ENCODE measurements at regions not wholly inside any gene's neighbourhood (a gene's known extent, or its start where the extent isn't known, plus 50 kb on each side); places are given as distances from the start of the nearest gene placed in this dataset.

DNA sequence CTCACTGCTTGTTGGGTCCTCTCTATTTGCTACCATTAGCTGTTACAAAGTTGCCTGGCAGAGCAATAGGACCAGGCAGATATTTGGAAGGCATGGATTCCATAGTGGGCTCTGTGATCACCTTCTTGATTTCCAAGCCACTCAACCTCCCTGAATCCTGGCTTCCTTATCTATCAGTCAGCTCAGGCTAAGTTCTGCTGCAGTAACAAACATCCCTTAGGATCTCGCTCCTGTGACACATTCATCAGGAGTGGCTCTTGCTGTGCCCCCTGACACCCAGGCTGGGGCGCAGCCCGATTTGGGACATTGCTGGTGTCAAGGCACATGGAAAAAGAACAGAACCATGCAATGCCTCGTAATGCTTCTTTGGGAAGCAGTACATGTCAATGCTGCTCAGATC, 503.9 kb downstream of the TBC1D22A start:
- H3K4me1 Mint-ChIP-seq (ENCODE audit: low read depth), result no peaks in the 10 kb centered on the region

DNA sequence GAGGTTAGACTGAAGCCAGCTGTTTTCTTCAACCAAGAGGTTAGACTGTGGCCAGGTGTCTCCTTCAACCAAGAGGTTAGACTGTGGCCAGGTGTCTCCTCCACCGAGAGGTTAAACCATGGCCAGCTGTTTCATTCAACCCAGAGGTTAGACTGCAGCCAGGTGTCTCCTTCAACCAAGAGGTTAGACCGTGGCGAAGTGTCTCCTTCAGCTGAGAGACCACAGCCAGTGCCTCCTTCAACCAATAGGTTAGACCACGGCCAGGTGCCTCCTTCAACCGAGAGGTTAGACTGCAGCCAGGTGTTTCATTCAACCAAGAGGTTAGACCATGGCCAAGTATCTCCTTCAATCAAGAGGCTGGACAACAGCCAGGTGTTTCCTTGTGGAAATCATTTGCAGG, 498.1 kb downstream of the TBC1D22A start:
- no peaks in the 10 kb centered on the region for H3K36me3 Mint-ChIP-seq (ENCODE audit: low read depth)
- H3K4me1 Mint-ChIP-seq (ENCODE audit: low read depth), result no peaks in the 10 kb centered on the region
- no peak overlapping the region for H3K27ac Mint-ChIP-seq
- no peak overlapping the region for H3K4me3 Mint-ChIP-seq
- DNase-seq, result no peak
- peaks cover 14% of the 10 kb centered on the region for H3K27me3 Mint-ChIP-seq
- H3K9me3 Mint-ChIP-seq, result no peaks in the 10 kb centered on the region

More for the DNA sequence above, 503.9 kb downstream of the TBC1D22A start:
- H3K27me3 Mint-ChIP-seq, result peaks cover 2% of the 10 kb centered on the region
- no peak overlapping the region for H3K27ac Mint-ChIP-seq
- no peaks in the 10 kb centered on the region for H3K9me3 Mint-ChIP-seq
- no peaks in the 10 kb centered on the region for H3K36me3 Mint-ChIP-seq (ENCODE audit: low read depth)
- no peak for DNase-seq
- H3K4me3 Mint-ChIP-seq, result no peak overlapping the region

DNA sequence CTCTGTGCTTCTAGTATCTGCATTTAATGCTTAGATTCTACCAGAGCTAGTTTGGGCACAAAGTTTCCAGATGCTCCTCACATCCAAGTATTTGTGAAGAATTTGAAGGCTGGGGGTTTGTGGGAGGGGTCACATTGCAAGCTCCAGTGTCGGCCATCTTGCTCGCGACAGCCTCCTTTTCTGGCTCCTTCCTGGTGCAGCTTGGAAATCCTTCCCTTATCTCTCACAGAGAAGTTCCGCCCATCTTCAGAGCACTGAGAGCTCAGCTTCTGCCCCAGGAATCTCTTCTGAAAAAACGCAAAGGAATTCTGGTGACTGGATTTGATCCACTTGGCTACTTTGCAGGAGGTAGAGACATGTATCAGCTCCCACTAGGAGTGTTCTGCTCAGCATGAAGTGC, 497.5 kb downstream of the TBC1D22A start:
- no peak overlapping the region for H3K4me3 Mint-ChIP-seq
- no peaks in the 10 kb centered on the region for H3K9me3 Mint-ChIP-seq
- DNase-seq, result no peak
- H3K27me3 Mint-ChIP-seq, result peaks cover 14% of the 10 kb centered on the region
- no peak overlapping the region for H3K27ac Mint-ChIP-seq
- H3K36me3 Mint-ChIP-seq (ENCODE audit: low read depth), result no peaks in the 10 kb centered on the region
- H3K4me1 Mint-ChIP-seq (ENCODE audit: low read depth), result no peaks in the 10 kb centered on the region

DNA sequence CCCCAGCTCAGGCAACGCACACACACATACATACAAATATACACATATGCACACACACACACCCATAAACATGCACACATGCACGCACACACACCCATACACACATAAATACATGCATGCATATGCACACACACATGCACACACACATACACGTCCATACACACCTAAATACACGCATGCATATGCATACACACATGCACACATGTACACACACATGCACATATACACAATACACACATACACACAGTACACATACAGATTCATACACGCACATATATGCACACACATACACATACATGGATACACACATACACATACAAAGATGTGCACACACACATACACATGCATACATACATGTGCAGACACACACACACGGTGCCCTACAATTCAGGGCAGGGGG, 496.6 kb downstream of the TBC1D22A start:
- DNase-seq, result no peak
- no peaks in the 10 kb centered on the region for H3K9me3 Mint-ChIP-seq

DNA sequence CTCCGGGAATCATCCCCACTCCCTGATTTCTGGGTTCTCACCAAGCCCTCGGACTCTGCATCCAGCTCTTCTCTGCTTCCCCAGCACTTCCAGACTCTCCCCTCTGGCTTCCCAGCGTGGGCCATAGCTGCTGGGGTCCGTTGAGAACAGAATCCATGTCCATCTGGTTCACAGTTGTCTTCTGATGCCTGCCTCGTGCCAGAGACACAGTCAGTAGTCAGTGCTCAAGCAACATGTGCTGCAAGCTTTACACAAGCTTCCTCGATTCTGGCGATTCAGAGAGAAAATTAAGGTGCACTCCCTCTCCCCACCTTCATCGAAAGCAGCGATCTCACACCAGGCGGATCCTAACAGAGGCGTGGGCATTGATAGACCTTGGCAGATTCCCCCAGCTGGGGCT, 495.5 kb downstream of the TBC1D22A start:
- Mint-ChIP-seq H3K36me3 (ENCODE audit: low read depth) (no peaks in the 10 kb centered on the region), H3K4me3 (no peak overlapping the region), H3K27me3 (peaks cover 14% of the 10 kb centered on the region), H3K9me3 (no peaks in the 10 kb centered on the region), H3K4me1 (ENCODE audit: low read depth) (no peaks in the 10 kb centered on the region), H3K27ac (no peak overlapping the region)
- no peak for DNase-seq

More for the DNA sequence above, 496.6 kb downstream of the TBC1D22A start:
- no peaks in the 10 kb centered on the region for H3K4me1 Mint-ChIP-seq (ENCODE audit: low read depth)
- H3K36me3 Mint-ChIP-seq (ENCODE audit: low read depth), result no peaks in the 10 kb centered on the region
- H3K4me3 Mint-ChIP-seq, result no peak overlapping the region
- peaks cover 14% of the 10 kb centered on the region for H3K27me3 Mint-ChIP-seq
- H3K27ac Mint-ChIP-seq, result no peak overlapping the region

DNA sequence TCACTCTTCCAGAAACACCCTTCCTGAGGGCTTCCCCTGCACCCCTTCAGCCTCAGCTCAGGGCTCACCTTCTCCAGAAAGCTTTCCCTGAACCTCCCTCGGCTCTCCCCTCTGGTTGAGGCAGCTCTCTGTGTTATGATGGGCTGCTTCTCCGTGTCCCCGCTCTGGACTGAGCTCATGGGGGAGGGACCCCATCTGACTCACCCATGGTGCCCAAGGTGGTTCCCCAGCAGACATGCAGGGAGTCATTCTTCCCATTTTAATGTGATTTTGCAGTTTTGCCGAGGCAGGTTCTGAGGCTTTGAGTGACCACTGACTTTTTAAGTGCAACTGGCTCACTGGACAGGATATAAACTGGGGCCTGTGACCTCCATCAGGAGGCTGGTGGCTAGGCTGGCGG, 495.1 kb downstream of the TBC1D22A start:
- DNase-seq, result no peak
- Mint-ChIP-seq H3K27ac (no peak overlapping the region), H3K27me3 (peaks cover 14% of the 10 kb centered on the region), H3K4me3 (no peak overlapping the region), H3K4me1 (ENCODE audit: low read depth) (no peaks in the 10 kb centered on the region), H3K36me3 (ENCODE audit: low read depth) (no peaks in the 10 kb centered on the region), H3K9me3 (no peaks in the 10 kb centered on the region)

DNA sequence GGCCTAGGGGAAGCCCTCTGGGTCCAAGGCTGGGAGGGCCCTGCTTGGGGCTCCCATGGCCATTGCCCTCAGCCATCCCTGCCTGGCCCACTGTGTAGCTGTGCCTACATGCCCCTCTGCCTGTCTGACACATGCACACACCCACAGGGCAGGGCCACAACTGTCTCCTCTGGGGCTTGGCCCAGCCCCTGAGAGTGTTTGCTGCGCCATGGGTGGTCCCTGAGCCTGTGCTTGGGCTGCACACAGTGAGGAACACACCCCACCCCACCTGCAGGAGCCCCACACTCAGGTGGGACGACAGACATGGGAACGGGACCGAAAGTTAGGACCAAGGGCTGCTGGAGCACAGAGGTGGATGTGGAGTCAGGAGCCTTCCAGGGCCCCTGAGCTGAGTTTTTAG, 489.5 kb downstream of the TBC1D22A start:
- DNase-seq, result no peak
- H3K36me3 Mint-ChIP-seq (ENCODE audit: low read depth), result no peaks in the 10 kb centered on the region
- H3K4me3 Mint-ChIP-seq, result no peak overlapping the region
- peaks cover 39% of the 10 kb centered on the region for H3K27me3 Mint-ChIP-seq
- H3K4me1 Mint-ChIP-seq (ENCODE audit: low read depth), result no peaks in the 10 kb centered on the region
- no peak overlapping the region for H3K27ac Mint-ChIP-seq
- H3K9me3 Mint-ChIP-seq, result no peaks in the 10 kb centered on the region

DNA sequence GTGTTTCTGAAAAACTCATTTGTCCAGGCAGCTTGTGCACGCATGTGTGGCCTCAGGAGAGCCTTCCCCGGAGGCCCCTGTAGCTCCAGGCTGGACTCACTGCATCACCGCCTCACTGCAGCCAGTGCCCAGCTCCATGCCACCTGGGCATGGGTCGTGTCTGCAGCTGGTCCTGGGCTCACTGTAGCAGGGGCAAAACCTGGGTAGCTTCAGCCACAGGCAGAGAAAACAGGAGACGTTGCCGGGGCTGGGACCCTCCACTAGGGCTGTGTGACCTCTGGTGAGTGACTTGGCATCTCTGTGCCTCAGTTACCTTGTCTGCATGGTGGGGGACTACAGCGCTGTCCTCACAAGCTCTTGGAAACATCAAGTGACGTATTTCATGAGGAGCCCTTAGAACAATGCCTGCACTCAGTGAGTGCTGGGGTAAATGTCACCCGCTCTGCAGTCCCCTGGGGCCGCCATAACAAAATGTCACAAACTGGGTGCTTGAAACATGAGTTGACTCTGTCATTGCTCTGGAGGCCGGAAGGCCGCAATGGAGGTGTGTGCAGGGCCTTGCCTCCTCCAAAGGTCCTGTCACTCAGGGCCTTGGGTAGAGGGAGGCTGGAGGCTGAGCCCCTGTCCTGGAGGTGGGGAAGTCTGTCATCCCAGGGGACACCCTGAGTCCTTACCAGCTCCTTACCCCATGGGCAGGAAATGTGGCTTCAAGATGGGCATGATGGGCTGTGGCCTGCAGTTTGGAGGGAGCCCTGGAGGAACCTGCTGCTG, 488.7 kb downstream of the TBC1D22A start:
- Mint-ChIP-seq H3K27ac (no peak overlapping the region), H3K9me3 (no peaks in the 10 kb centered on the region), H3K4me1 (ENCODE audit: low read depth) (no peaks in the 10 kb centered on the region), H3K36me3 (ENCODE audit: low read depth) (no peaks in the 10 kb centered on the region), H3K27me3 (peaks cover 43% of the 10 kb centered on the region), H3K4me3 (no peak overlapping the region)
- DNase-seq, result no peak

DNA sequence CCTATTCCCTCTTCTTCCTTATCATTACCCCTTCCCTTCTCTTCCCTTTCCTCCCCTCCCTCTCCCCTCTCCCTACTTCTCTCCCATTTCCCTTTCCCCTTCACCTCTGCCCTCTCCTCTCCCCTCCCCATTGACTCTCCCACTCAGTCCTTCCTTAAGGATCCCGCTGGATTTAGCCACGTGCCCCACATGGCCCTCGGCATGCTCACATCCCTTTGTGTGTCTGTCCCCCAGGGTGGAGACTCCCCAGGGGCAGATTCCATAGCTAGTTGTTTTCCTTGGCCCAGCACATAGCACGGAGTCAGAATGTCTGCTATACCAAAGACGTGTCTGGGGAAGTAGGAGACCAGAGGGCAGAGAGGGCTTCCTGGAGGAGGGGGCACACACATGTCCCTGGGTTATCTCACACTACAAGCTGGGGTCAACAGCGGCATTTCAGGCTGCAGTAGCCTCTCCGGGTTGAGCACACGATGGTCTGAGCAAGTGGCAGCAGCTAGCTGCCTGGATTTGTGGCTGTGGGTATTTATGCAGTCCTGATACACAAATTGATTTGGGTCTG, 487.0 kb downstream of the TBC1D22A start:
- H3K27ac Mint-ChIP-seq, result no peak overlapping the region
- no peaks in the 10 kb centered on the region for H3K36me3 Mint-ChIP-seq (ENCODE audit: low read depth)
- no peaks in the 10 kb centered on the region for H3K9me3 Mint-ChIP-seq
- peaks cover 51% of the 10 kb centered on the region for H3K27me3 Mint-ChIP-seq
- no peak for DNase-seq
- no peaks in the 10 kb centered on the region for H3K4me1 Mint-ChIP-seq (ENCODE audit: low read depth)
- no peak overlapping the region for H3K4me3 Mint-ChIP-seq

DNA sequence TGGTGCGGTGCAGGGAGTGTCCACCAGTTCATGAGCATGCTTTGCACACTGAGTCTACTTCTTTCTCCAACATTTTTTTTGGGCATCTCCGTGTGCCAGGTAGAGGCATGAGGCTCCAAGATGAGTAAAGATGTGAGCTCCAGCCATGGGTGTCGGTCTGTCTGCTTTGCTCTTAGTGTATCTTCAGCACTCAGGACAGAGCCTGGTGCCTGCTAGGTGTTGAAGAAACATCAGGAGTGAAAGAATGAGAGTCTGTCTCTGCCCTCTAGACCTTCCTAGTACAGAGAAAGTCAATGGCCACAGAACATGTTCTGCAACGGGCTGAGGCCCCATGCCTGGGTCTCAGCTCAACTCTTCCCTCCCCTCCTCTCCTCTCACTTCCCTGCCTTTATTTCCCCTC, 486.5 kb downstream of the TBC1D22A start:
- Mint-ChIP-seq H3K27ac (no peak overlapping the region), H3K36me3 (ENCODE audit: low read depth) (no peaks in the 10 kb centered on the region), H3K4me1 (ENCODE audit: low read depth) (no peaks in the 10 kb centered on the region), H3K9me3 (no peaks in the 10 kb centered on the region), H3K4me3 (no peak overlapping the region), H3K27me3 (peaks cover 56% of the 10 kb centered on the region)
- no peak for DNase-seq

DNA sequence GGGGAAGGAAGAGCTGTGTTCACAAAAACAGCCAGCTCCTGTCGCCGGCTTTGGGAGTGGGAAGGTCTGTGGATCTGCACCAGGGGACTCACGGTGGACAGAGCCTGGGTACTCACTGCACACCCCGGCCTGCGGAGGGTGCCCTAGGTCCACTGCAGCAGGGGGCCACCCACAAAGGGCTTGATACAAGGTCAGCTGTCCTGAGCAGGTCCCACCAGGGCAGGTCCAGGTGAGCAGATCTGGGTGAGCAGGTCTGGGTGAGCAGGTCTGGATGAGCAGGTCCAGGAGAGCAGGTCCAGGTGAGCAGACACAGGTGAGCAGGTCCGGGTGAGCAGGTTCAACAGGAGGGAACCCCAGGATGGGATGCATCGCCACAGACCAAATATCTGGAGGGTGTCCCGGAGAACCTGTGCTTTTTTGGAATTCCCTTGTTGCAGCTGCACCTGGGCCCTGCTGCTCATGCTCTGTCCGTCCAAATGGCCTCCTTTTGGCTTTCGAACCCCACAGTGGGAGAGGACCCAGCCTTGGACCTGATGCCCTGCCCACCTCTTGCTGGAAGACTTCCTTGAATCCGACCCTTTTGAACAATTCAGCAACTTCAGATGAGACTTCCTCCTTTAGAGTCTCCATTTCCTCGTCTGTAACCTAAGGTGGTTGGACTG, 485.3 kb downstream of the TBC1D22A start:
- Mint-ChIP-seq H3K27me3 (peaks cover 59% of the 10 kb centered on the region), H3K9me3 (no peaks in the 10 kb centered on the region), H3K27ac (no peak overlapping the region), H3K4me3 (no peak overlapping the region), H3K4me1 (ENCODE audit: low read depth) (no peaks in the 10 kb centered on the region), H3K36me3 (ENCODE audit: low read depth) (no peaks in the 10 kb centered on the region)
- DNase-seq, result no peak

DNA sequence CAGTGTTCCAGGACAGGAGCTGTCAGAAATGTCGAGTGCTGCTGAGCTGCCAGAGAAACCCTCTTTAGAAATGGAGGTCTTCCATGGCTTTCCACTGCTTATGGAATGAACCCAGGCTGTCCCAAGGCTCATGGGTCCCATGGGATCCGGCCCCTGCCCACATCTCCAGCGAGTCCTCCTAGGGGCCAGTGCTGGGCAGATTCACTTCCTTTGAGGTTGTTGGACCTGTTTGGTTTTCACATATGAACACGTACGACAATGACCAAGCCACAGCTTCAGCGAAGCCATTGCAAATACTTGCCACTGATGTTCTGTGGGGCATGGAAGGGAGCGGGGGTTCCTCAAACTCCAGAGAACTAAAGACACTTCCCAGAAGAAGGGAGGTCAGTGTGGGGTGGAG, 483.3 kb downstream of the TBC1D22A start:
- H3K9me3 Mint-ChIP-seq, result no peaks in the 10 kb centered on the region
- DNase-seq, result no peak
- H3K4me3 Mint-ChIP-seq, result no peak overlapping the region
- peaks cover 53% of the 10 kb centered on the region for H3K27me3 Mint-ChIP-seq
- no peaks in the 10 kb centered on the region for H3K4me1 Mint-ChIP-seq (ENCODE audit: low read depth)
- H3K36me3 Mint-ChIP-seq (ENCODE audit: low read depth), result no peaks in the 10 kb centered on the region
- no peak overlapping the region for H3K27ac Mint-ChIP-seq

DNA sequence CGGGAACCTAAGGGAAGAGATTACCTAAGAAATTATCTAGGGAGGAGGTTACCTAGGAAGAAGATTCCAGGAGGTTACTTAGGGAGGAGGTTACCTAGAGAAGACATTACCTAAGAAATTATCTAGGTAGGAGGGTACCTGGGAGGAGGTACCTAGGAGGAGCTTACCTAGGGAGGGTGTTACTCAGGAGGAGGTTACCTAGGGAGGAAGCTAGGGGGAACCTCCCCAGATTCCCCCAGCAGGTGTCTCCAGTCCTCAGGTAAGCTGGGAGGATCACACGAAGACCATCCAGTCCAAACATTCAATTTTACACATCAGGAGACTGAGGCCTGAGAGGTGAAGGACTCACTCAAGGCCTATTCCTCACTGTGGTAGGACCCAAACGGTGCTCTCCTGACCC, 482.8 kb downstream of the TBC1D22A start:
- no peak for DNase-seq
- H3K9me3 Mint-ChIP-seq, result no peaks in the 10 kb centered on the region
- peaks cover 53% of the 10 kb centered on the region for H3K27me3 Mint-ChIP-seq
- H3K27ac Mint-ChIP-seq, result no peak overlapping the region
- H3K36me3 Mint-ChIP-seq (ENCODE audit: low read depth), result no peaks in the 10 kb centered on the region
- no peaks in the 10 kb centered on the region for H3K4me1 Mint-ChIP-seq (ENCODE audit: low read depth)
- no peak overlapping the region for H3K4me3 Mint-ChIP-seq

DNA sequence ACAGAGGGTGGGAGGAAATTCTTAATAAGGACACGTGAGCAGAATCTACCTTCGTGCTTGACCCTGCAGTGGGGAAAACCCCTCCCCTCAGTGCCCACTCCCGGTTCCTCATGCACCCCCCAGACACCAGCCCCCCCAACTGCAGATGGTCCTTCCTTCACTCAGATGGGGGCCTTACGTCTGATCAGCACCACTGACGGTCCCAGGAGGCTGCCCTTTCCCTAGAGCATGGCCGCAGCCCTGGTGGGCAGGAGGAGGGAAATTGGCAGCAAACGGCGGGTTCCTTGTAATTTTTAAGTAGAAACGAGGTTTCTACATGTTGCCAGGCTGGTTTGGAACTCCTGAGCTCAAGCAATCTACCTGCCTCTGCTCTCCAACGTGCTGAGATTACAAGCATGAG, 477.7 kb downstream of the TBC1D22A start:
- H3K36me3 Mint-ChIP-seq (ENCODE audit: low read depth), result no peaks in the 10 kb centered on the region
- H3K4me1 Mint-ChIP-seq (ENCODE audit: low read depth), result no peaks in the 10 kb centered on the region
- no peak overlapping the region for H3K27ac Mint-ChIP-seq
- peaks cover 32% of the 10 kb centered on the region for H3K27me3 Mint-ChIP-seq
- H3K9me3 Mint-ChIP-seq, result no peaks in the 10 kb centered on the region
- DNase-seq, result no peak
- H3K4me3 Mint-ChIP-seq, result no peak overlapping the region

DNA sequence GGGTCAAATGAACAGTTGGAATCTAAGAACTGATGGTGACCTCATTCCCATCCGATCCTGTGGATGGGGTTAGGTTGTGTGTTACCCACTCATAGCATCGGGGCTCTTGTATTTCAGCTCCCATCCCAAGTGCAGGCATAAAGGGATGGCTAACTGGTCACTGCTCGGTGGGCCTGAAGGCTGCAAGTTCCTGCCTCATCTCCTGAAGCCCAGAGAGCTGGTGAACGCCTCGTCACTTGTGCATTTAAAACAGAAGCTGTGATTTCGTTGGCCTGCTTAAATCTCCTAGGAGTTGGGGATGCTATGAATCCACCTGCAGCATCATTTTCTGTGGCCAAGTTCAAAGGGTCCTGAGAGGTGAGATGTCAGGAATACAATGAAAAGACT, 477.0 kb downstream of the TBC1D22A start:
- no peaks in the 10 kb centered on the region for H3K36me3 Mint-ChIP-seq (ENCODE audit: low read depth)
- no peaks in the 10 kb centered on the region for H3K9me3 Mint-ChIP-seq
- peaks cover 25% of the 10 kb centered on the region for H3K27me3 Mint-ChIP-seq
- H3K4me3 Mint-ChIP-seq, result no peak overlapping the region
- H3K27ac Mint-ChIP-seq, result no peak overlapping the region
- H3K4me1 Mint-ChIP-seq (ENCODE audit: low read depth), result no peaks in the 10 kb centered on the region
- no peak for DNase-seq

All from activated T-cell treated with anti-CD3 and anti-CD28 coated beads, Interleukin-2, amount 50 U/mL, for 24 hours (primary cell).